ENCODE measurements at regions not wholly inside any gene's neighbourhood (a gene's known extent, or its start where the extent isn't known, plus 50 kb on each side); places are given as distances from the start of the nearest gene placed in this dataset.

GRCh38 chr11:122232985-122233384, 117.0 kb upstream of the BLID start:
- TF ChIP-seq POLR2AphosphoS5 (IDR thresholded peaks at IDR 0.05) (no peak), POLR2A (IDR thresholded peaks at IDR 0.05) (no peak)
